ENCODE measurements at regions not wholly inside any gene's neighbourhood (a gene's known extent, or its start where the extent isn't known, plus 50 kb on each side); places are given as distances from the start of the nearest gene placed in this dataset.

DNA sequence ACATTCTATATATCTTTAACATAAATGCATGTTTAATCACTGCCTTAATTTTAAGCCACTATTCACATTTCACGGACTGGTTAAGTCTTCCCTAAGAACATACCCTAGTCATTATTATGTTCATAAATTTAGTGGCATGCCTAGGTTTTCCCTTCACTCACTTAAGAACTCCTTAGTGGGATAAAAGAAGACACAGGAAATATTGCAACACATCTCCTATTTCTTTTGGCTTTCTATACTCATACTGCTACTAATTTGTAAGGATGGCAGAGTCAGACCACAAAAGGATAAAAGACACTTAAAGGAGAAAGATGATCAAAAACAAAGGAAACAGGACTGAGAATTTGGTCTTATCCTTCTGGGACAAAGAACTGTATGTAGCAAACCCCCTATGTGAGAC is 951.4 kb downstream of the SORCS3 start:
- DNase-seq: no peak
- TF ChIP-seq EZH2phosphoT487 (IDR thresholded peaks at IDR 0.05; ENCODE audit: low read length) (no peak), EZH2 (optimal IDR thresholded peaks at IDR 0.05; ENCODE audit: low read depth, low read length) (no peak)
- TF ChIP-seq, protein P1, sequence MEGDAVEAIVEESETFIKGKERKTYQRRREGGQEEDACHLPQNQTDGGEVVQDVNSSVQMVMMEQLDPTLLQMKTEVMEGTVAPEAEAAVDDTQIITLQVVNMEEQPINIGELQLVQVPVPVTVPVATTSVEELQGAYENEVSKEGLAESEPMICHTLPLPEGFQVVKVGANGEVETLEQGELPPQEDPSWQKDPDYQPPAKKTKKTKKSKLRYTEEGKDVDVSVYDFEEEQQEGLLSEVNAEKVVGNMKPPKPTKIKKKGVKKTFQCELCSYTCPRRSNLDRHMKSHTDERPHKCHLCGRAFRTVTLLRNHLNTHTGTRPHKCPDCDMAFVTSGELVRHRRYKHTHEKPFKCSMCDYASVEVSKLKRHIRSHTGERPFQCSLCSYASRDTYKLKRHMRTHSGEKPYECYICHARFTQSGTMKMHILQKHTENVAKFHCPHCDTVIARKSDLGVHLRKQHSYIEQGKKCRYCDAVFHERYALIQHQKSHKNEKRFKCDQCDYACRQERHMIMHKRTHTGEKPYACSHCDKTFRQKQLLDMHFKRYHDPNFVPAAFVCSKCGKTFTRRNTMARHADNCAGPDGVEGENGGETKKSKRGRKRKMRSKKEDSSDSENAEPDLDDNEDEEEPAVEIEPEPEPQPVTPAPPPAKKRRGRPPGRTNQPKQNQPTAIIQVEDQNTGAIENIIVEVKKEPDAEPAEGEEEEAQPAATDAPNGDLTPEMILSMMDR (IDR thresholded peaks at IDR 0.05; ENCODE audit: low read length): no peak

DNA sequence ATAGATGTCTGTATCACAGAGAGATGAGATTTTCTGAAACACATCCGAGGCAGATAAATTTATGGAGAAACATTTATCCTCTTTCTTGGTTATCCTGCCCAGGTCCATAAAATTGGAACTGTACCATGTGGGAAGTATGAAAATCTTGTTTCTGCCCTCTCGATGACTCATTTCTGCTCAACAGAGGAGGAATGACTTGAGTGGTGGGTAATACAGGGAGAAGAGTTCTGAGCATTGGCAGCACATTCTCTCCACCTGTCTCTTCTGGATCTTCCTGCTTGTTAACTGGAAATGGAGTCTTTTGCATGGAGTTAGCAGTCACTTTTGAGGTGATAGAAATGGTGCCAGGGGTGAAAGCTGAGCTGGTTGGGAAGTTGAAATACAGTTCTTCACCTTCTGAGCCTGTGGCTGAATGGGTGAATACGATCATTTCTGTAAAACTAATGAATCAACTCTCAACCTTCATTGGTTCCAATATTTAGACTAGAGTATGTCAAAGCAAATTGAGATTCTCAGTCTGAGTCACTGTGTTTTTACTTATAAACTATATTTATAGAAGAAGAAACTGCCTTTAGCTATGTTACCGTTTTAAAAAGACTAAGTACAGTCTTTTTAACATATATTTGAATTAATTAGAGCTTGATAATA is 945.5 kb downstream of the SORCS3 start:
- no peak overlapping the region for H2AFZ ChIP-seq (ENCODE audit: low read length)
- H3K79me2 ChIP-seq (ENCODE audit: low read length): no peaks in the 10 kb centered on the region
- no peak overlapping the region for H3K4me3 ChIP-seq (ENCODE audit: low read length)
- no peaks in the 10 kb centered on the region for H3K9me2 ChIP-seq (replicated peaks; ENCODE audit: insufficient read depth, low read length)
- no peaks in the 10 kb centered on the region for H3K4me1 ChIP-seq (ENCODE audit: low read length)
- H3K27me3 ChIP-seq (replicated peaks; ENCODE audit: insufficient read depth, low read length): no peaks in the 10 kb centered on the region
- no peak overlapping the region for H3K9ac ChIP-seq (ENCODE audit: low read length)
- H3K36me3 ChIP-seq (replicated peaks; ENCODE audit: insufficient read depth, low read length): no peaks in the 10 kb centered on the region
- H3F3A ChIP-seq (ENCODE audit: insufficient read depth, low read length): no peaks in the 10 kb centered on the region
- no peak overlapping the region for H3K4me2 ChIP-seq (ENCODE audit: low read depth, low read length)
- H3K27ac ChIP-seq (ENCODE audit: low read length): no peak overlapping the region
- TF ChIP-seq, protein P1 (IDR thresholded peaks at IDR 0.05; ENCODE audit: low read length): no peak
- TF ChIP-seq EZH2 (optimal IDR thresholded peaks at IDR 0.05; ENCODE audit: low read depth, low read length) (no peak), EZH2phosphoT487 (IDR thresholded peaks at IDR 0.05; ENCODE audit: low read length) (no peak)
- H4K20me1 ChIP-seq (ENCODE audit: insufficient read depth, low read length): no peaks in the 10 kb centered on the region
- no peak for DNase-seq
- no peaks in the 10 kb centered on the region for H3K9me3 ChIP-seq (replicated peaks; ENCODE audit: insufficient read depth, low read length)

More for the DNA sequence above, 951.4 kb downstream of the SORCS3 start:
- Histone ChIP-seq H3K36me3 (replicated peaks; ENCODE audit: insufficient read depth, low read length) (no peaks in the 10 kb centered on the region), H3K79me2 (ENCODE audit: low read length) (no peaks in the 10 kb centered on the region), H4K20me1 (ENCODE audit: insufficient read depth, low read length) (no peaks in the 10 kb centered on the region), H3K4me2 (ENCODE audit: low read depth, low read length) (no peak overlapping the region), H3K4me1 (ENCODE audit: low read length) (no peaks in the 10 kb centered on the region), H3K9me2 (replicated peaks; ENCODE audit: insufficient read depth, low read length) (no peaks in the 10 kb centered on the region), H3F3A (ENCODE audit: insufficient read depth, low read length) (no peaks in the 10 kb centered on the region), H3K9ac (ENCODE audit: low read length) (no peak overlapping the region), H3K27me3 (replicated peaks; ENCODE audit: insufficient read depth, low read length) (no peaks in the 10 kb centered on the region), H3K9me3 (replicated peaks; ENCODE audit: insufficient read depth, low read length) (no peaks in the 10 kb centered on the region), H3K27ac (ENCODE audit: low read length) (no peak overlapping the region), H2AFZ (ENCODE audit: low read length) (no peak overlapping the region), H3K4me3 (ENCODE audit: low read length) (no peak overlapping the region)

DNA sequence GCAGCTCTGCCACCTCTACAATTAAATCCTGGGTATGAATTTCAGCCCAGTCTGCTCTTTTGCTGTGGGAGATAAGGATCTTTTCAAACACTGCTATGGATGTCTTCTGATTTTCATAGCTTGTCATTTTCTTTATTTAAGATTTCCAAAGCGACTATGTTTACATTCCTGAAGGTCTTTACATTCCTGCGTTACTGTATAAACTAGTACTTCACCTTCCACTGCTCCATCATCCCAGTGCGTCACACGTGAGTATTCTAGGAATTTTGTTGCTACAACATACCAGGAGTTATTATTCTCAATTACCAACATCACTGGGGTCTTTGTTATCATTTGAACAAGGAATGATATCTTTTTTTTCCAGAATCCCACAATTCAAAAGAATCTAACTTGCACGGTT is 944.7 kb downstream of the SORCS3 start:
- H4K20me1 ChIP-seq (ENCODE audit: insufficient read depth, low read length): no peaks in the 10 kb centered on the region
- no peak for DNase-seq
- H3K9ac ChIP-seq (ENCODE audit: low read length): no peak overlapping the region
- H3K27ac ChIP-seq (ENCODE audit: low read length): no peak overlapping the region
- H3K36me3 ChIP-seq (replicated peaks; ENCODE audit: insufficient read depth, low read length): no peaks in the 10 kb centered on the region
- TF ChIP-seq, protein P1 (IDR thresholded peaks at IDR 0.05; ENCODE audit: low read length): no peak
- TF ChIP-seq EZH2 (optimal IDR thresholded peaks at IDR 0.05; ENCODE audit: low read depth, low read length) (no peak), EZH2phosphoT487 (IDR thresholded peaks at IDR 0.05; ENCODE audit: low read length) (no peak)
- no peaks in the 10 kb centered on the region for H3K9me3 ChIP-seq (replicated peaks; ENCODE audit: insufficient read depth, low read length)
- H3K4me2 ChIP-seq (ENCODE audit: low read depth, low read length): no peak overlapping the region
- H3F3A ChIP-seq (ENCODE audit: insufficient read depth, low read length): no peaks in the 10 kb centered on the region
- no peaks in the 10 kb centered on the region for H3K9me2 ChIP-seq (replicated peaks; ENCODE audit: insufficient read depth, low read length)
- no peak overlapping the region for H3K4me3 ChIP-seq (ENCODE audit: low read length)
- H3K4me1 ChIP-seq (ENCODE audit: low read length): no peaks in the 10 kb centered on the region
- no peaks in the 10 kb centered on the region for H3K27me3 ChIP-seq (replicated peaks; ENCODE audit: insufficient read depth, low read length)
- no peaks in the 10 kb centered on the region for H3K79me2 ChIP-seq (ENCODE audit: low read length)
- H2AFZ ChIP-seq (ENCODE audit: low read length): no peak overlapping the region

Measured in MM.1S (cell line).